Suprapubic skin (tissue), 4 donors: ENCODE measurements at regions not wholly inside any gene's neighbourhood (a gene's known extent, or its start where the extent isn't known, plus 50 kb on each side); places are given as distances from the start of the nearest gene placed in this dataset.

ENCODE experiments used
- DNase-seq, 2 donors: peaks; one replicate each; pipeline ENCODE4 v3.0.0-alpha.2; 2019; ENCODE audit warnings: low spot score in 2 of 2
- H3K27ac ChIP-seq: fragments of 200-600 bp; sonication (generic); one replicate; pipeline ENCODE4 v1.5.1; 2019
- H3K27me3 ChIP-seq: fragments of 200-600 bp; sonication (generic); one replicate; pipeline ENCODE4 v1.5.1; 2019
- H3K36me3 ChIP-seq: fragments of 200-600 bp; sonication (generic); one replicate; pipeline ENCODE4 v1.5.1; 2019
- H3K4me1 ChIP-seq: fragments of 200-600 bp; sonication (generic); one replicate; pipeline ENCODE4 v1.5.1; 2019
- H3K4me3 ChIP-seq: fragments of 200-600 bp; sonication (generic); one replicate; pipeline ENCODE4 v1.5.1; 2019; ENCODE audit warnings: mild to moderate bottlenecking
- H3K9me3 ChIP-seq: fragments of 200-600 bp; sonication (generic); one replicate; pipeline ENCODE4 v1.5.1; 2019
- EP300 ChIP-seq: sonication (generic); formaldehyde crosslinking; IDR thresholded peaks from one replicate; pipeline ENCODE4 v1.6.1; 2017; ENCODE audit warnings: antibody characterized with exemption
- POLR2A ChIP-seq, 2 donors: fragments of 450-650 bp; IDR thresholded peaks; one replicate each; pipeline ENCODE4 v1.6.1; 2017; ENCODE audit warnings: antibody characterized with exemption in 2 of 2, mild to moderate bottlenecking in 2 of 2, moderate library complexity in 2 of 2
- POLR2AphosphoS5 ChIP-seq, 3 donors: sonication (generic); formaldehyde crosslinking; IDR thresholded peaks; one replicate each; pipeline ENCODE4 v1.6.1; 2017; ENCODE audit warnings: antibody characterized with exemption in 3 of 3
- WGBS: methylation state at CpG from one replicate; pipeline ENCODE4 v1.1.5; 2018; 5-methylcytosine and 5-hydroxymethylcytosine counted together
- TF ChIP-seq, protein P1 (sequence below), 2 donors: fragments of 200-600 bp in 1 of 2; fragments of 450-650 bp in 1 of 2; sonication (generic) in 1 of 2; IDR thresholded peaks; one replicate each; pipeline ENCODE4 v1.5.1; 2016 to 2019; ENCODE audit warnings: antibody characterized with exemption in 2 of 2, mild to moderate bottlenecking in 1 of 2, moderate library complexity in 1 of 2

- Histone ChIP-seq H3K27ac (no peak overlapping the region), H3K9me3 (no peaks in the 10 kb centered on the region), H3K4me3 (no peak overlapping the region), H3K27me3 (peaks cover 11% of the 10 kb centered on the region), H3K36me3 (no peaks in the 10 kb centered on the region), H3K4me1 (no peaks in the 10 kb centered on the region)
- WGBS = 0% methylated on average over 2 of the region's 2 CpGs
- no peak for TF ChIP-seq POLR2A (IDR thresholded peaks at IDR 0.05)
- TF ChIP-seq, protein P1, sequence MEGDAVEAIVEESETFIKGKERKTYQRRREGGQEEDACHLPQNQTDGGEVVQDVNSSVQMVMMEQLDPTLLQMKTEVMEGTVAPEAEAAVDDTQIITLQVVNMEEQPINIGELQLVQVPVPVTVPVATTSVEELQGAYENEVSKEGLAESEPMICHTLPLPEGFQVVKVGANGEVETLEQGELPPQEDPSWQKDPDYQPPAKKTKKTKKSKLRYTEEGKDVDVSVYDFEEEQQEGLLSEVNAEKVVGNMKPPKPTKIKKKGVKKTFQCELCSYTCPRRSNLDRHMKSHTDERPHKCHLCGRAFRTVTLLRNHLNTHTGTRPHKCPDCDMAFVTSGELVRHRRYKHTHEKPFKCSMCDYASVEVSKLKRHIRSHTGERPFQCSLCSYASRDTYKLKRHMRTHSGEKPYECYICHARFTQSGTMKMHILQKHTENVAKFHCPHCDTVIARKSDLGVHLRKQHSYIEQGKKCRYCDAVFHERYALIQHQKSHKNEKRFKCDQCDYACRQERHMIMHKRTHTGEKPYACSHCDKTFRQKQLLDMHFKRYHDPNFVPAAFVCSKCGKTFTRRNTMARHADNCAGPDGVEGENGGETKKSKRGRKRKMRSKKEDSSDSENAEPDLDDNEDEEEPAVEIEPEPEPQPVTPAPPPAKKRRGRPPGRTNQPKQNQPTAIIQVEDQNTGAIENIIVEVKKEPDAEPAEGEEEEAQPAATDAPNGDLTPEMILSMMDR (IDR thresholded peaks at IDR 0.05) = no peak
- TF ChIP-seq POLR2AphosphoS5 (IDR thresholded peaks at IDR 0.05) = no peak
- TF ChIP-seq EP300 = no peak
- peak; percentile 23 to 40 for DNase-seq
These were observed 561.6 kb downstream of the TCERG1L start for GRCh38 chr10:130749911-130750310.

GRCh38 chr10:130750441-130750840 lies 561.1 kb downstream of the TCERG1L start:
- Histone ChIP-seq H3K36me3 (no peaks in the 10 kb centered on the region), H3K4me1 (no peaks in the 10 kb centered on the region), H3K27me3 (peaks cover 8% of the 10 kb centered on the region), H3K9me3 (no peaks in the 10 kb centered on the region), H3K27ac (no peak overlapping the region), H3K4me3 (no peak overlapping the region)
- peak; percentile 4 to 56 for DNase-seq
- TF ChIP-seq POLR2AphosphoS5 (IDR thresholded peaks at IDR 0.05) = no peak
- no peak for TF ChIP-seq EP300
- TF ChIP-seq, protein P1 (IDR thresholded peaks at IDR 0.05) = no peak
- no peak for TF ChIP-seq POLR2A (IDR thresholded peaks at IDR 0.05)
- 62% methylated on average over 2 of the region's 2 CpGs for WGBS

DNA sequence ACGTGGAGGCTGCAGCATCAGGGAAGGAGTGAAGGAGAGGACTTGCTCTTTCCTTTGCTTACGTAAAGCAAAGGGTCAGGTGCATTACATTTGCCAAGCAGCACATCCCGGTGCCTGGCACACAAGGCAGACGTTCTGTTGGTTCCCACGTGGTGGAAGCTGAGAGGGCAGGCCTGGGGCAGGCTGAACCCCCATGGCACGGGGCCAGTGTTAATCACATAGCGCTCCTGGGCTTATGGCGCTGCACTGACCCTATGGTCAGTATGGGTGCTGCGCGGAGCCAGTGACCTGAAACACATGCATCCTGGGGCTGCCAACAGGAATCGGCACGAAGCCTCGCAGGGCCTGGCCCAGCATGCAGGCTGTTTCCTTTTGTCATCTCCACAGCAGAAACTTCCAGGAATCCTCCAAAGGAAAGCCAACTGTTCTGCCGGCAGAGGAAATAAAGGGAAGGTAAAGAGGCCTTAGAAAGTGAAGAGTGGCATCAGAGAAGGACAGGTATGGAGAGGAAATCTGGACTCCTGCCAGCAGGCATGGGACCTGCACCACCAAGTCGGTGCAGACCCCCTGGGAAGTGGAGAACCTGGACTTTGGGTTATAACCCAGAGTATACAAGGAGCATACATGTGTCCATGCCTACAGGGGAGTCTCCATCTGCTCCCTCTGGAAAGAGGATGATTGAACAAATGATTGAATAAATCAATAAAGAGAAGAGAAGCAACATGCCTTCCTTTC lies 560.2 kb downstream of the TCERG1L start:
- Histone ChIP-seq H3K27me3 (peaks cover 4% of the 10 kb centered on the region), H3K36me3 (no peaks in the 10 kb centered on the region), H3K4me1 (no peaks in the 10 kb centered on the region), H3K4me3 (no peak overlapping the region), H3K9me3 (no peaks in the 10 kb centered on the region), H3K27ac (no peak overlapping the region)
- peak; percentile 40 to 61 for DNase-seq
- TF ChIP-seq POLR2AphosphoS5 (IDR thresholded peaks at IDR 0.05) (no peak), EP300 (no peak), POLR2A (IDR thresholded peaks at IDR 0.05) (no peak)
- TF ChIP-seq, protein P1 (IDR thresholded peaks at IDR 0.05) = no peak
- 82% methylated on average over 9 of the region's 15 CpGs for WGBS

DNA sequence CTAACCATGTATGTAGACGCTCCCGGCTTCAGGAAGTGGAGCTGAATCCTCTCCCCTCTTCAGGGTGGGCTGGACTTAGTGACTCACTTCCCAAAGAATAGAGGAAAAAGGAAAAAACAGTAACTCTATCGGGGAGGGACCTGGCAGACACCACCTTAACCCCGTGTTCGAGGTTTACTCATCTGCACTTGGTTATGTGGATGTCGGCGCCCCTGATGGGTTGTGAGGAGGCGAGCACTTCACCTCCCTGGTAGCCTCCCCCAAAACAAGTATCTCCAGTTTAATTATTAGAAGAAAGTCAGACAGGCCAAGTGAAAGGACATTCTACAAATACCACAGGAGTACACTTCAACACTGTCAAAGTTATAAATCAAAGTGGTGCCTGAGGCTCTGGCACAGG lies 559.7 kb downstream of the TCERG1L start:
- Histone ChIP-seq H3K27me3 (peaks cover 4% of the 10 kb centered on the region), H3K27ac (no peak overlapping the region), H3K4me1 (no peaks in the 10 kb centered on the region), H3K4me3 (no peak overlapping the region), H3K9me3 (no peaks in the 10 kb centered on the region), H3K36me3 (no peaks in the 10 kb centered on the region)
- WGBS = 48% methylated on average over 8 of the region's 8 CpGs
- TF ChIP-seq POLR2A (IDR thresholded peaks at IDR 0.05) = no peak
- TF ChIP-seq, protein P1 (IDR thresholded peaks at IDR 0.05) = no peak
- no peak for TF ChIP-seq POLR2AphosphoS5 (IDR thresholded peaks at IDR 0.05)
- TF ChIP-seq EP300 = no peak
- peak; percentile 7 to 41 for DNase-seq

DNA sequence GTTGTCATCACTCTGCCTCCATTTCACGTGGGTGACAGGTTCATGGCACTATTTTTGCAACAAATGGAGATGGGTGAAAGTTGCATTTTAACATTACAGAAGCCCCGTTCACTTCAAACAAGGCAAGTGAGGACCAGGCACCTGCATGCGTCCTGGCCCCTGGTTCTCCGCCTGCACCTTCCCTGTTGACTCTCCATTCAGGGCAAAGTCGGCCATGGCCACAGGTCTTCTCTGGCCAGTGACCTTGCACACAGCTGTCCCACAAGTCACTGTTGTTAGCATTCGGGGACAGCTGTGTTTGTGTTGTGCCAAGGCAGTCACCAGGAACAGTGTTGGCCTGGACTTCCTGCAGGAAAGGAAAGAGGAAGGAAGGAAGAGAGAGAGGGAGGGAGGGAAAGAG lies 554.9 kb downstream of the TCERG1L start:
- no peaks in the 10 kb centered on the region for H3K36me3 ChIP-seq
- H3K9me3 ChIP-seq = no peaks in the 10 kb centered on the region
- 69% methylated on average over 6 of the region's 6 CpGs for WGBS
- TF ChIP-seq, protein P1 (IDR thresholded peaks at IDR 0.05) = no peak
- TF ChIP-seq EP300 = no peak
- no peak for TF ChIP-seq POLR2AphosphoS5 (IDR thresholded peaks at IDR 0.05)
- TF ChIP-seq POLR2A (IDR thresholded peaks at IDR 0.05) = no peak
- peaks cover 4% of the 10 kb centered on the region for H3K27me3 ChIP-seq
- H3K27ac ChIP-seq = no peak overlapping the region
- no peaks in the 10 kb centered on the region for H3K4me1 ChIP-seq
- peak; percentile 20 to 54 for DNase-seq
- H3K4me3 ChIP-seq = no peak overlapping the region
